Vagina (tissue), 2 donors: ENCODE measurements at regions not wholly inside any gene's neighbourhood (a gene's known extent, or its start where the extent isn't known, plus 50 kb on each side); places are given as distances from the start of the nearest gene placed in this dataset.

ENCODE experiments used
- DNase-seq, 2 donors: peaks; one replicate each; pipeline ENCODE4 v3.0.0-alpha.2; 2017; ENCODE audit errors: extremely low spot score in 2 of 2
- H3K27ac ChIP-seq: fragments of 200-600 bp; sonication (generic); one replicate; pipeline ENCODE4 v1.5.1; 2019
- H3K27me3 ChIP-seq: fragments of 200-600 bp; sonication (generic); one replicate; pipeline ENCODE4 v1.5.1; 2019
- H3K36me3 ChIP-seq, 2 donors: fragments of 200-600 bp; sonication (generic); one replicate each; pipeline ENCODE4 v1.5.1; 2017 to 2019
- H3K4me1 ChIP-seq: fragments of 200-600 bp; sonication (generic); one replicate; pipeline ENCODE4 v1.5.1; 2019
- H3K4me3 ChIP-seq, 2 donors: fragments of 200-600 bp; sonication (generic); 1 replicate in 1 of 2; 2 replicates in 1 of 2; pipeline ENCODE4 v1.5.1; 2016 to 2019
- H3K9me3 ChIP-seq: fragments of 200-600 bp; sonication (generic); one replicate; pipeline ENCODE4 v1.5.1; 2019
- CTCF ChIP-seq, 3 experiments: fragments of 450-650 bp in 2 of 3; fragments of 200-600 bp in 1 of 3; sonication (generic) in 1 of 3; IDR thresholded peaks; one replicate each; pipeline ENCODE4 v1.5.1; 2017 to 2019; ENCODE audit warnings: antibody characterized with exemption in 3 of 3, mild to moderate bottlenecking in 2 of 3, moderate library complexity in 2 of 3
- POLR2A ChIP-seq, 2 donors: fragments of 450-650 bp; IDR thresholded peaks; one replicate each; pipeline ENCODE4 v1.6.1; 2017; ENCODE audit warnings: antibody characterized with exemption in 2 of 2, mild to moderate bottlenecking in 2 of 2, moderate library complexity in 2 of 2
- POLR2AphosphoS5 ChIP-seq, 2 donors: sonication (generic); formaldehyde crosslinking; IDR thresholded peaks; one replicate each; pipeline ENCODE4 v1.9.0; 2017; ENCODE audit warnings: antibody characterized with exemption in 2 of 2, mild to moderate bottlenecking in 2 of 2, low read depth in 1 of 2; ENCODE audit not compliant: insufficient read depth in 1 of 2
- intact Hi-C: fragments of 100-400 bp; cut with DNase I; formaldehyde crosslinking; loops from one replicate; pipeline ENCODE4 v1.15.1; 2023

DNA sequence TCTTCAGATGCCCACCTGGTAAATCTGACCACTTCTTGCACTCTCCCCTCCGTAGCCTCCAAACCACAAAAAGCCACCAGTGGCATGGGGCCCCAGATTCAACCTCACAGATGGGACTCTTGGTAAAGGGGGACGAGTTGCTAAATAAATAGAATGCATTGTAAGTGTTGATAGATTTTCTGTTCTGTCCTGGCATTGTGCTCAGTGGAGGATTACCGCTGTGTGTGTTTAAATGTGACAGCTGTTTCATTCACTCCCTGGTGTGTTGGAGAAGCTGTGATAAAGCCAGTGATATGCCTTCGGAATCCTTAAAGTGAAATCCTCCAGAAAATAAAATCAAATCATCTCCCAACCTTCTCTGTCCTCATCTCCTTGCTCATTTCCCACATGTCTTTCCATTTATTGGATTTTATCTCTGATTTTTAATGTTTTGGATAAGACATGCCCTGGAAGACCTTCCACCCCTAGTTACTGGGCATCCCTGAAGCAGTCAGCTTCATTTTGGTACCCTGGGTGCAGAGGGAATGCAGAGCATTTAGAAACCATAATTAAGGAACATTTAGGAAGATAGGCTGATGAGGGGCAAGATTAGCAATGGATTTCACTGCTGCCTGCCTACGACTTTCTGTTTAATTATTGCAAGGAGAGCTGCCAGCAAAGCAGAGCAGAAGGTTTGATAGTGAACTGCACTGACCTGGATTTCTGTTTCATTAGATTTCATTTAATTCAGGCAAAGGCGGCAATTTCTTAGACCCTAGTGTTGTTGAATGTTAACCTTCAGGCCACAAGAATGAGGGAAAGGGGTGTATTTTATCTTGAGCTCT lies 460.9 kb upstream of the KIRREL3 start:
- H3K27ac ChIP-seq = no peak overlapping the region
- no peak overlapping the region for H3K4me3 ChIP-seq
- intact Hi-C loops = no loop called here
- no peaks in the 10 kb centered on the region for H3K9me3 ChIP-seq
- no peak for DNase-seq
- TF ChIP-seq POLR2AphosphoS5 (IDR thresholded peaks at IDR 0.05; ENCODE audit: insufficient read depth in 1 of 2, low read depth in 1 of 2) = no peak
- TF ChIP-seq POLR2A (IDR thresholded peaks at IDR 0.05) = no peak
- no peak for TF ChIP-seq CTCF (IDR thresholded peaks at IDR 0.05)
- H3K36me3 ChIP-seq = no peaks in the 10 kb centered on the region
- no peaks in the 10 kb centered on the region for H3K27me3 ChIP-seq
- no peaks in the 10 kb centered on the region for H3K4me1 ChIP-seq

DNA sequence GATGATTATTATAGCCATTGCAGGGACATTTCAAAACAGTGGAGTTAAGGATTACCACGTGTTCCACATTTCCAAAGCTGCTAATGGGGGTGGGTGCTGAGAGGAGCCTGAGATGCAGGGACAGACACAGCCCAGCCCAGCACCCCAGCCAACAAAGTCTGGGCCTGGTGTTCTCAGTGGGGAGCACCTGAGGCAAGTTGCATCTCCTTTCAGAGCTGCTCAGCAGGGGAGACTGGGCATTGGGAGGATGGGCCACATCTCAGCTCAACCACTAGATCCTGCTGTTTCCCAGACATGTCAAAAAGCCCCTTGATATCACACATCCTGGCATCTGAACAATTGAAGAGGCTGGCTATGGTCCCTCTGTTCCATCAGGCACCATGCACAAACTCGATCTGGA lies 458.0 kb upstream of the KIRREL3 start:
- Histone ChIP-seq H3K27me3 (no peaks in the 10 kb centered on the region), H3K36me3 (no peaks in the 10 kb centered on the region), H3K4me1 (no peaks in the 10 kb centered on the region), H3K27ac (no peak overlapping the region), H3K4me3 (no peak overlapping the region), H3K9me3 (no peaks in the 10 kb centered on the region)
- intact Hi-C loops = no loop called here
- no peak for TF ChIP-seq POLR2AphosphoS5 (IDR thresholded peaks at IDR 0.05; ENCODE audit: insufficient read depth in 1 of 2, low read depth in 1 of 2)
- no peak for TF ChIP-seq POLR2A (IDR thresholded peaks at IDR 0.05)
- no peak for TF ChIP-seq CTCF (IDR thresholded peaks at IDR 0.05)
- no peak for DNase-seq

DNA sequence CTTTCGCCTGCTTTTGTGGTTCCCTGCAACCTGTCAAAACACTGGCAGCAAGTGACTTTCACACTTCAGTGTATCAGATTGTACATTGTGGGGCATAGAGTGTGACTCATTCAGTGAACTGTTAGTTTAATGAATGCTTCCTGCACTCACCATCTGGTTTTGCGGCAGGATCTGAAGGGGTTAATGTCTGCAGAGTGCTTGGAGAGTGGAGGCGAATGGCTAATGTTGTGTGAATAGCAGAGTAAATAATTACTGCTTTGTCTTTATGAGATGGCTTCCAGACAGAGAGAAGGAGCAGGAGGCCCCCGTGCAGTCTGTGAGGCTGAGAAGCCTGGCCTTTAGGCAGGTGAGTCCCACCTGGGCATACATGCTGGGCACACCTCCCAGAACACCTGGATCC lies 454.3 kb upstream of the KIRREL3 start:
- intact Hi-C loops = no loop called here
- H3K27me3 ChIP-seq = no peaks in the 10 kb centered on the region
- H3K4me1 ChIP-seq = no peaks in the 10 kb centered on the region
- no peak overlapping the region for H3K4me3 ChIP-seq
- no peaks in the 10 kb centered on the region for H3K9me3 ChIP-seq
- no peak overlapping the region for H3K27ac ChIP-seq
- TF ChIP-seq CTCF (IDR thresholded peaks at IDR 0.05) = no peak
- TF ChIP-seq POLR2A (IDR thresholded peaks at IDR 0.05) = no peak
- no peak for TF ChIP-seq POLR2AphosphoS5 (IDR thresholded peaks at IDR 0.05; ENCODE audit: insufficient read depth in 1 of 2, low read depth in 1 of 2)
- no peak for DNase-seq
- no peaks in the 10 kb centered on the region for H3K36me3 ChIP-seq

DNA sequence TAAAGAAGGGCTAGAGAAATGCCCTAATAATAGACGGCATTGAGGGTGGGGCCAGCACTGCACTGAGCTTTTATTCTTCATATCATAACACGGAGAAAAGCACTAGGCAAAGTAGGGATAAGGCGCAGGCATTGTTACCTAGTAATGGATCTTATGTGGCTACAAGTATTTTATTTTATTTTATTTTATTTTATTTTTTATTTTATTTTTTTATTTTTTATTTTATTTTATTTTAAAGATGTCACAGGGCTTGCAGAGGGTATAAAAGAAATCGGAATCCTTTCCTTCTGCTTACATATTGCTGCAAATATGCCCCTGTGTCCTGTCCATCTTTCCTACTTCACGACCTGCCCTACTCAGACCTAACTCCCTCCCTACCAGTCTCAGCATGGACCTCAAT lies 452.0 kb upstream of the KIRREL3 start:
- Histone ChIP-seq H3K27ac (no peak overlapping the region), H3K4me3 (no peak overlapping the region), H3K4me1 (no peaks in the 10 kb centered on the region), H3K36me3 (no peaks in the 10 kb centered on the region), H3K9me3 (no peaks in the 10 kb centered on the region), H3K27me3 (no peaks in the 10 kb centered on the region)
- no peak for TF ChIP-seq POLR2AphosphoS5 (IDR thresholded peaks at IDR 0.05; ENCODE audit: insufficient read depth in 1 of 2, low read depth in 1 of 2)
- no peak for TF ChIP-seq CTCF (IDR thresholded peaks at IDR 0.05)
- no peak for TF ChIP-seq POLR2A (IDR thresholded peaks at IDR 0.05)
- intact Hi-C loops = no loop called here
- DNase-seq = no peak

- Histone ChIP-seq H3K4me3 (no peak overlapping the region), H3K36me3 (no peaks in the 10 kb centered on the region)
- no peak for DNase-seq
Measured at GRCh38 chr11:127451861-127452260, 451.3 kb upstream of the KIRREL3 start.

More at GRCh38 chr11:127451861-127452260, 451.3 kb upstream of the KIRREL3 start:
- TF ChIP-seq POLR2A (IDR thresholded peaks at IDR 0.05) = no peak
- TF ChIP-seq CTCF (IDR thresholded peaks at IDR 0.05) = no peak
- TF ChIP-seq POLR2AphosphoS5 (IDR thresholded peaks at IDR 0.05; ENCODE audit: insufficient read depth in 1 of 2, low read depth in 1 of 2) = no peak
- intact Hi-C loops = no loop called here
- Histone ChIP-seq H3K9me3 (no peaks in the 10 kb centered on the region), H3K27me3 (no peaks in the 10 kb centered on the region), H3K27ac (no peak overlapping the region), H3K4me1 (no peaks in the 10 kb centered on the region)
